MCF 10A (cell line): ENCODE measurements at regions not wholly inside any gene's neighbourhood (a gene's known extent, or its start where the extent isn't known, plus 50 kb on each side); places are given as distances from the start of the nearest gene placed in this dataset.

ENCODE experiments used
- BruUV-seq: library from RNA; stranded (reverse); fragments of 400-500 nt; replicated peaks from 2 replicates; lab custom pipeline; 2021; lab: Mats Ljungman, UMichigan
- CTCF ChIA-PET: fragments of 300-600 bp; sonication (Branson Sonifier 250); formaldehyde crosslinking; extraction: SDS; loops from one replicate; lab custom pipeline; 2021; ENCODE audit warnings: antibody characterized with exemption, inconsistent platforms; lab: Yijun Ruan, JAX
- POLR2A ChIA-PET: fragments of 300-600, 350-650 bp; sonication (Branson Sonifier 250); formaldehyde crosslinking; extraction: SDS; loops from one replicate; lab custom pipeline; 2020; ENCODE audit warnings: antibody characterized with exemption, inconsistent platforms; lab: Yijun Ruan, JAX
- DNase-seq: peaks from one replicate; pipeline ENCODE4 v3.0.0-alpha.2; 2018; ENCODE audit not compliant: unreplicated experiment
- H3K27ac Mint-ChIP-seq: one replicate; pipeline ENCODE4 v1.8.0; 2022; ENCODE audit warnings: mild to moderate bottlenecking, low read depth, mixed read lengths; ENCODE audit not compliant: unreplicated experiment
- H3K27me3 Mint-ChIP-seq: one replicate; pipeline ENCODE4 v1.8.0; 2022; ENCODE audit warnings: mixed read lengths; ENCODE audit not compliant: insufficient read depth, unreplicated experiment
- H3K36me3 Mint-ChIP-seq: one replicate; pipeline ENCODE4 v1.8.0; 2022; ENCODE audit warnings: mild to moderate bottlenecking, moderate library complexity, mixed read lengths; ENCODE audit not compliant: insufficient read depth, unreplicated experiment
- H3K4me1 Mint-ChIP-seq: one replicate; pipeline ENCODE4 v1.8.0; 2022; ENCODE audit warnings: mixed read lengths; ENCODE audit not compliant: insufficient read depth, unreplicated experiment
- H3K4me3 Mint-ChIP-seq: one replicate; pipeline ENCODE4 v1.8.0; 2022; ENCODE audit warnings: mild to moderate bottlenecking, moderate library complexity, mixed read lengths; ENCODE audit not compliant: unreplicated experiment
- H3K9me3 Mint-ChIP-seq: one replicate; pipeline ENCODE4 v1.8.0; 2022; ENCODE audit warnings: mixed read lengths; ENCODE audit not compliant: unreplicated experiment
- intact Hi-C: fragments of 100-400 bp; cut with micrococcal nuclease; formaldehyde crosslinking; loops from 2 replicates; pipeline ENCODE4 v1.14.1; 2022
- TF ChIP-seq, protein P1 (sequence below): fragments of 200-600 bp; IDR thresholded peaks from one replicate; pipeline ENCODE4 v1.8.0; 2022; ENCODE audit warnings: antibody characterized with exemption, mild to moderate bottlenecking; ENCODE audit not compliant: unreplicated experiment

DNA sequence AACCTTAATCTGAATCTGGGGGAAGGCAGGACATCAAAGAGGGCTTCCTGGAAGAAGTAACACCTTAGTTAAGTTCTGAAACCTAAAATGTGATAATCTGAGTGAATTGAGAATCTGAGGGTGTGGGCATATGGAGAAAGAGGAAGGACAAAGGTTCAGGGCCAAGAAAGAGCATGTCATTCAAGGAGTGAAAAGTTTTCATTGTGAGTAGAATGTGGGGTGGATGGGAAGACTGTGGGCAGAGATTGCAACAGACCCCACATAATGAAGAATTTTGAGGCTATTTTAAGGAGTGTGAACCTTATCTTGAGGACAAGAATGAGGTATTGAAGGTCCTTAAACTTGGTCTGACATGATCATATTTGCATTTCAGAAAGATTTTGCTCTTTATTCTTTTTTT, 227.2 kb downstream of the PTGER3 start:
- H3K27me3 Mint-ChIP-seq: no peaks in the 10 kb centered on the region
- H3K27ac Mint-ChIP-seq: no peak overlapping the region
- no peaks in the 10 kb centered on the region for H3K4me1 Mint-ChIP-seq
- CTCF ChIA-PET: no interaction called here
- H3K9me3 Mint-ChIP-seq: no peaks in the 10 kb centered on the region
- BruUV-seq: no TSS peak
- H3K4me3 Mint-ChIP-seq: no peak overlapping the region
- TF ChIP-seq, protein P1, sequence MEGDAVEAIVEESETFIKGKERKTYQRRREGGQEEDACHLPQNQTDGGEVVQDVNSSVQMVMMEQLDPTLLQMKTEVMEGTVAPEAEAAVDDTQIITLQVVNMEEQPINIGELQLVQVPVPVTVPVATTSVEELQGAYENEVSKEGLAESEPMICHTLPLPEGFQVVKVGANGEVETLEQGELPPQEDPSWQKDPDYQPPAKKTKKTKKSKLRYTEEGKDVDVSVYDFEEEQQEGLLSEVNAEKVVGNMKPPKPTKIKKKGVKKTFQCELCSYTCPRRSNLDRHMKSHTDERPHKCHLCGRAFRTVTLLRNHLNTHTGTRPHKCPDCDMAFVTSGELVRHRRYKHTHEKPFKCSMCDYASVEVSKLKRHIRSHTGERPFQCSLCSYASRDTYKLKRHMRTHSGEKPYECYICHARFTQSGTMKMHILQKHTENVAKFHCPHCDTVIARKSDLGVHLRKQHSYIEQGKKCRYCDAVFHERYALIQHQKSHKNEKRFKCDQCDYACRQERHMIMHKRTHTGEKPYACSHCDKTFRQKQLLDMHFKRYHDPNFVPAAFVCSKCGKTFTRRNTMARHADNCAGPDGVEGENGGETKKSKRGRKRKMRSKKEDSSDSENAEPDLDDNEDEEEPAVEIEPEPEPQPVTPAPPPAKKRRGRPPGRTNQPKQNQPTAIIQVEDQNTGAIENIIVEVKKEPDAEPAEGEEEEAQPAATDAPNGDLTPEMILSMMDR: no peak
- POLR2A ChIA-PET: no interaction called here
- no peaks in the 10 kb centered on the region for H3K36me3 Mint-ChIP-seq
- DNase-seq: no peak
- intact Hi-C loops: no loop called here

DNA sequence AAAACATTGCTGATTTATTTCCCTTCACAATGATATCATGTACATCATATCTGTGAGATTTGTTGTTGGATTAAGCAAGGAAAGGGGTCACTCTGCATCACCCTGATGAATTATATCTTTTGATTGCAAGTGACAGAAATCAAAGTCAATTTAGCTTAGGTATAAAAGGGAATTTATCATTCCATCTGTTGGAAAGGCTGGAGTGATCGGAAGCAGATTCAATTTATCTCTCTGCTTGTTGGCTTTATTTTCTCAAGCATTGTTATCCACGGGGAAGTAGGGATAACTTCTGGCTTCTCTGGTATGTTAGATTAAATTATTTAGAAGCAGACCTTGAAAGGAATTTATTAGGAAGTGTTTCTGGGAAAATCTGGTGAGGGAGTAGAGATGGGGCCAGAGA, 226.6 kb downstream of the PTGER3 start:
- intact Hi-C loops: no loop called here
- no peak overlapping the region for H3K4me3 Mint-ChIP-seq
- no peaks in the 10 kb centered on the region for H3K27me3 Mint-ChIP-seq
- H3K9me3 Mint-ChIP-seq: no peaks in the 10 kb centered on the region
- no peak overlapping the region for H3K27ac Mint-ChIP-seq
- BruUV-seq: no TSS peak
- DNase-seq: no peak
- H3K36me3 Mint-ChIP-seq: no peaks in the 10 kb centered on the region
- H3K4me1 Mint-ChIP-seq: no peaks in the 10 kb centered on the region
- TF ChIP-seq, protein P1: no peak
- POLR2A ChIA-PET: no interaction called here
- CTCF ChIA-PET: no interaction called here

DNA sequence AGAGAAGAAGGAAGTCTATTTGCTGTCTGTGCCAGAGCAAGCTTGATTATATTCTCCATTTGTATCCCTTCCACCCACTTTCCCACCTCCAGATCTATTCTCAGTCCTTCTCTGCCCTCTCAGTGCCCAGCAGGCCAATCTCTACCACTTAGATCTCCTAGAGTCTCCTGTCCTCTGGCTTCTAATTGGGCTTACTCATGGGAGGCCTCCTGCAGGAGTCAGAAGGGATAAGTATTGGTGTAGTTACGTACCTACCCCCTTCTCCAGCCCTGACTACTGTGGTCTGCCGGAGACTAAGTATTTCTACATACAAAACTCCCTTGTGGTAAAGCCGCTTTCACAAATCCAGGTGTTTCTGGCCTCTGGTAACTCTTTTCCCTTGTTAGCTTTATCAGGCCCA, 221.2 kb downstream of the PTGER3 start:
- Mint-ChIP-seq H3K27ac (no peak overlapping the region), H3K27me3 (no peaks in the 10 kb centered on the region), H3K9me3 (peaks cover 5% of the 10 kb centered on the region), H3K36me3 (peaks cover 7% of the 10 kb centered on the region), H3K4me1 (no peaks in the 10 kb centered on the region), H3K4me3 (no peak overlapping the region)
- ChIA-PET POLR2A (no interaction called here), CTCF (no interaction called here)
- intact Hi-C loops: no loop called here
- TF ChIP-seq, protein P1: no peak
- no TSS peak for BruUV-seq
- DNase-seq: no peak

DNA sequence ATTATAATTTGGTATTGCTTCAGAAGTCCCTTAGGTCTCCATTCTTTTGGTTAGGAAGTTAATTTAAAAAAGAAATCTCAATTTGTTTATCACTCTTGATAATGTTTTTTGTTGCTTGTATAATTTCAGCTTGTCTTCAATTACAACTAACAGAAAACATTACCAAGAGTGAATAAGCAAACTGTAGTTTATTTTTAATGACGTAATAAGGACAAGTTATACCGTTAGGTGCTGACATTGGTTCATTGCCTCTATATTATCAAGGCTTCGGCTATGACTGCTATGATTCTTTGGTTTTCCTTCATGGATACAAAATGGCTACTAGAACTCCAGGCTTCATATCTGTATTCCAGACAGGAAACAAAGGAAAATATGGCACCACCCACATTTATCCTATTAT, 220.6 kb downstream of the PTGER3 start:
- no peak for DNase-seq
- POLR2A ChIA-PET: no interaction called here
- TF ChIP-seq, protein P1: no peak
- H3K4me3 Mint-ChIP-seq: no peak overlapping the region
- CTCF ChIA-PET: no interaction called here
- H3K27ac Mint-ChIP-seq: no peak overlapping the region
- H3K4me1 Mint-ChIP-seq: no peaks in the 10 kb centered on the region
- peaks cover 7% of the 10 kb centered on the region for H3K36me3 Mint-ChIP-seq
- no peaks in the 10 kb centered on the region for H3K27me3 Mint-ChIP-seq
- H3K9me3 Mint-ChIP-seq: peaks cover 7% of the 10 kb centered on the region
- intact Hi-C loops: no loop called here
- no TSS peak for BruUV-seq
